ENCODE measurements at regions not wholly inside any gene's neighbourhood (a gene's known extent, or its start where the extent isn't known, plus 50 kb on each side); places are given as distances from the start of the nearest gene placed in this dataset.
A peak's percentile ranks its signal among the peaks of the same experiment; 100 is the strongest.
"Not testable (repeated sequence)": the region's sequence is repeated elsewhere in the genome, so short reads cannot be mapped to it uniquely, and the experiment has no call there.

DNA sequence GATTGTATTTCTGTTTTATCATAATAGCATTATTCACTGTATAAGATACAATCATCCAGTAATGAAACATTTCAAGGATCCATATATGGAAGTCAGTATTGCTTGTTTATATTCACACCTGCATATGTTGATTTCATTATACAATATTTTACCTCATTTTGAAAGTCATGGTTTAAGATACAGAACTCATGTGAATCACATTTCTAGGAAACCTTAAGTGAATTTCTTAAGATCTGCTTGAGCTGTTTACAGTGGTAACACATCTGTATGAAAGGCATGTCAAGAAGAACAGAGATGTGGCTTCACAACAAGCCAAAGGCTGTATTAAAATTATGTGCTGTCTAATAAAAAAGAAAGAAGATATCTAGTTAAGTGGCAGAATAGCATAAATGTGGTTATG is 153.2 kb upstream of the METTL14 start:
- H3K4me1 Mint-ChIP-seq (ENCODE audit: low read depth in 2 of 2); DNase-seq; H3K27me3 Mint-ChIP-seq; H3K9me3 Mint-ChIP-seq; H3K36me3 Mint-ChIP-seq (ENCODE audit: insufficient read depth); ATAC-seq (replicated peaks); H3K4me3 Mint-ChIP-seq; H3K27ac Mint-ChIP-seq: not testable (repeated sequence)

DNA sequence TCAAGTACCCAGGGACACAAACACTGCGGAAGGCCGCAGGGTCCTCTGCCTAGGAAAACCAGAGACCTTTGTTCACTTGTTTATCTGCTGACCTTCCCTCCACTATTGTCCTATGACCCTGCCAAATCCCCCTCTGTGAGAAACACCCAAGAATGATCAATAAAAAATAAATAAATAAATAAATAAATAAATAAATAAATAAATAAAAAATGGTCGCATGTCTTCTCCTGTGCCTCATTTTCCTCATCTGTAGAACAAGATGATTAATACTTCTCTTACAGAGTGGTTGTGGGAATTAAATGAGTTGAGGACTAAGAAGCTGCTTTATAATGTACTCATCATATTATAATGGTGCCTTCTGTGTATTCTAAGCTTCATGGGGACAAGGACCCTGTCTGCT is 149.4 kb upstream of the METTL14 start:
- ATAC-seq (replicated peaks); H3K36me3 Mint-ChIP-seq (ENCODE audit: insufficient read depth); H3K4me1 Mint-ChIP-seq (ENCODE audit: low read depth in 2 of 2); H3K4me3 Mint-ChIP-seq; H3K9me3 Mint-ChIP-seq; H3K27me3 Mint-ChIP-seq; DNase-seq; H3K27ac Mint-ChIP-seq: not testable (repeated sequence)

DNA sequence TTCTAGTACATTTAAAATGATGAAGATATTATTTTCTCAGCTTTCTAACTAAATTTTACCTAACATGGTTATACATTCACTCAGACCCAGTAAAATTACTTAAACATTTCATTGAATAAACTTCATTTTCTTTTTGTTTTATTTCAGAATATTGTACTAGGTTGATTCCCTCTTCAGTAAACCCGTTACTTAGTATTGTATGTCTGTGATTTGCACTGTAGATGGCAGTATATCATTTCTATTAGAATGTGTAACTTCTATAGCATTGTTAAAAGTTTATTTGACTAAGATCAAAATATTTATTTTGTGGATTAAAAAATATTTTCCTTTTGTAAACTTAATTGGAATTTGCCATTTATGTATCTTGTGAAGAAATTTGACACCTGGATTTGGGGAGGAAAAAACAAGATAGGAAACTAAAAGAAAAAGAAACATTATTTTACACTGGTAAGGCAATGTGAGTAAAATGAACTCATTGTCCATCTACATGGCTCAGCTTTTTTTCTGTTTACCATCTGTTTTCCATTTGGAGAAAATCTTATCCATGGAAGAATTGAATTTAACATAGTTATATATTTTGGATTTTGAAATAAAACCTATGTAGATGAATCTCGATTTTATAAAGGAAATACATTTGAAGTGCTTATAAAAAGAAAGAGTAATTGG is 145.6 kb upstream of the METTL14 start:
- H3K27ac Mint-ChIP-seq; H3K9me3 Mint-ChIP-seq; H3K36me3 Mint-ChIP-seq (ENCODE audit: insufficient read depth); DNase-seq; H3K4me3 Mint-ChIP-seq; H3K4me1 Mint-ChIP-seq (ENCODE audit: low read depth in 2 of 2); H3K27me3 Mint-ChIP-seq: not testable (repeated sequence)
- ATAC-seq (replicated peaks), result peak; percentile 31

DNA sequence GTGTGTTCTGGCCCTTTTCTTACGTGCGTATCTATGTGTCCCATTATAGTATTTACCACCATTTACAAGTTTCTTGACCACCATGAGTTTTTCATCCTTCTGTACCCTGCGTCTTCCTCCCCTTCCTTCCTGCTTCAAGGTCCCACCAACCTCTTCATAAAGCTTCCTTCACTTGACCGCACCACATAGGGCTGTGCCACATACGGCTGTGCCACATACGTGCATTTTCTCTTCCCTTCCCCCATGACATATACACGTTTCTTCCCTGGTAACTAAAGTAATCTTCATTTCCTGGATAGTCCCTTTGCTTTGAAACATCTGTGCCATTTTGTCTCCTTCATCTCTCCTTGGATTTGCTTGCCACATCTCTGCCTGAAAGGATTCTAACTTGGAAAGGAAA is 128.6 kb upstream of the METTL14 start:
- not testable (repeated sequence) for H3K9me3 Mint-ChIP-seq; H3K27ac Mint-ChIP-seq; H3K4me1 Mint-ChIP-seq (ENCODE audit: low read depth in 2 of 2); H3K36me3 Mint-ChIP-seq (ENCODE audit: insufficient read depth); DNase-seq; ATAC-seq (replicated peaks); H3K4me3 Mint-ChIP-seq
- peaks cover 15 to 32% of the 10 kb centered on the region in 2 donors for H3K27me3 Mint-ChIP-seq

DNA sequence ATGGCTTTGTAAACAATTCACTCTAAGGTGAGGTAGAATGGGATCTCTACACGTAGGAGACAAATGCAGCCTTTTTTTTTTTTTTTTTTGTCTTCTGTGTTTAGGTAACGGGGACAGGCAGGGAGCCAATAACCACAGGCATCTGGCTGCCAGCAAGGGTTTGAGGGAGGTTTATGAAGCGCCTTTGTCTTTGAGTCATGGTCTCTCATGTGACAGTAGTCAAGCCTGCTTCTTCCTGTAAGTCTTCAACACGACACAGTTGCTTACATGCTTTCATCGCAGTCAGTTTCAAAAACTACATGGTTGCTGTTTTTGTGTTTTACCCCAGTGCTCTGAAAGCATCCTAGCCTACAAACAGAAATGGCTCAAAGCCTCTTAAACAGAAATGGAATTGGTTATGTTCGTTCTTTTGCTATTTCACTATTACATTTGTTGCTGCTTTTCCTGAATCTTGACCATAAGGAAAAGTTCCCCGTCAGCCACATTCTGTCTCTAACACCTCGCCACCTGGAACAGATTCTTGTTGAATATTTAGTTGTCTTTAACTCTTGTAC is 127.8 kb upstream of the METTL14 start:
- peaks cover 21 to 37% of the 10 kb centered on the region in 2 donors for H3K27me3 Mint-ChIP-seq
- ATAC-seq (replicated peaks) (no peak), DNase-seq (no peak)
- H3K27ac Mint-ChIP-seq, result no peak overlapping the region
- no peak overlapping the region for H3K4me3 Mint-ChIP-seq
- no peaks in the 10 kb centered on the region for H3K9me3 Mint-ChIP-seq
- no peaks in the 10 kb centered on the region for H3K36me3 Mint-ChIP-seq (ENCODE audit: insufficient read depth)
- H3K4me1 Mint-ChIP-seq (ENCODE audit: low read depth in 2 of 2), result no peaks in the 10 kb centered on the region

DNA sequence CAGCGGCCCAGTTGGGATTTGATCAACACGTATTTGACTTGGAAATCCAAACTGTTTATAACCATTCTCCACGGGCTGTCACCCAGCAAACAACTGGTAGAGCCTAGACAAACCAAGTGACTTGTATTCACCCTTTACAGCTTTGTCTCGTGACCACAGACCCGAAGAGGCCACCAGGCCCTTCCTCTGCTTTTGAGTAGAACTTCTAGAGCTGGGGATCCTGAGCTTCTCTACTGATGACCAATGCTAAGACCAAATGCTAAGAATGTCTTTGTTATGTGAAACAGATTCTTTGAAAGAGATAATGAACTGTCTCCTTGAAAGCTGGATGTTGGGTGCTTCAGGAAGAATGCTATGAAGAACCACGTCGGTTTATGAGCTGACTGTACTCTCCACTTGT is 127.0 kb upstream of the METTL14 start:
- H3K4me3 Mint-ChIP-seq; ATAC-seq (replicated peaks); H3K27ac Mint-ChIP-seq; H3K9me3 Mint-ChIP-seq; DNase-seq; H3K4me1 Mint-ChIP-seq (ENCODE audit: low read depth in 2 of 2); H3K36me3 Mint-ChIP-seq (ENCODE audit: insufficient read depth): not testable (repeated sequence)
- peaks cover 21 to 34% of the 10 kb centered on the region in 2 donors for H3K27me3 Mint-ChIP-seq

DNA sequence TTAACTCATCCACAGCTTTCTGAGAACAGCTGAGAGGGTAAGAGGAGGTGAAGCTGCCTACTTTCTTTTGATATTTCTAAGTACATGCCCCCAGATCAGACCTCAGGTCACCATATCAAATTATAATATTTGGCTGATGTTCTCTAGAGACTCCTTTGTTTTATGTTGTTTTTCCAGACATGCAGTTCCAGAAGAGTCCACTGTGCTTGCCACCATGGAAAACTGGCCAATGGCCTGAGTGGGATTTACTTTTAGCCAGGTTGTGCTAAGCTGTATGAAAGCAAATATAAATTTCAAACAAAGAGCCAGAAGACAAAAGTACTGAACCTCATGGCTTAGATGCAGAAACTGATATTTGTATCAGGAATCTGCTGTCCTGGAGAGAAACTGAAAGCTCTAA is 123.6 kb upstream of the METTL14 start:
- H3K9me3 Mint-ChIP-seq; H3K36me3 Mint-ChIP-seq (ENCODE audit: insufficient read depth); H3K4me1 Mint-ChIP-seq (ENCODE audit: low read depth in 2 of 2); ATAC-seq (replicated peaks); DNase-seq; H3K4me3 Mint-ChIP-seq; H3K27ac Mint-ChIP-seq: not testable (repeated sequence)
- H3K27me3 Mint-ChIP-seq, result peaks cover 25 to 26% of the 10 kb centered on the region in 2 donors

DNA sequence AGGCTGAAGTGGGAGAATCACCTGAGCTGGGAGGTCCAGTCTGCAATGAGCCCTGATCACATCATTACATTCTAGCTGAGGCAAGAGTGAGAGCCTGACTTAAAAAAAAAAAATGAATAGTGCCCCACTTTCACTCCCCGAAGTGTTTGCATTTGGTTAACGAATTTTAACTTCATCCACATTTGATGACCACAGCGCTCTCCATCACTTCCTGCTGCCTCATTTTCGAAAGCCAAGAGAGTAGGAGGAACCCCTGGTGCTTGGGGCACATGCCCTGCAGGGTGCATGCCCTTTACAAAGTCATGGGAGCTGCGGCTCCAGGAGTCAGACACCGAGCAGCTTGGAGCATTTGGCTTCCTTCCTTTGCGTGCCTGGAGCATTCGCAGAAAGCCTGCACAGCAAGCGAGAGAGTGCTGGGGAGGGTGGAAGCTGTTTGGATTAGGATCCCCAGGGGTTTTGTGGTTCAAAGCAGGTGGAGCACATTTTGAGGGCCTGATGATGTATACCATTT is 119.1 kb upstream of the METTL14 start:
- not testable (repeated sequence) for H3K9me3 Mint-ChIP-seq; DNase-seq; H3K36me3 Mint-ChIP-seq (ENCODE audit: insufficient read depth); H3K27ac Mint-ChIP-seq; H3K4me1 Mint-ChIP-seq (ENCODE audit: low read depth in 2 of 2); H3K4me3 Mint-ChIP-seq
- peaks cover 26 to 30% of the 10 kb centered on the region in 2 donors for H3K27me3 Mint-ChIP-seq
- peak; percentile 58 for ATAC-seq (replicated peaks)

DNA sequence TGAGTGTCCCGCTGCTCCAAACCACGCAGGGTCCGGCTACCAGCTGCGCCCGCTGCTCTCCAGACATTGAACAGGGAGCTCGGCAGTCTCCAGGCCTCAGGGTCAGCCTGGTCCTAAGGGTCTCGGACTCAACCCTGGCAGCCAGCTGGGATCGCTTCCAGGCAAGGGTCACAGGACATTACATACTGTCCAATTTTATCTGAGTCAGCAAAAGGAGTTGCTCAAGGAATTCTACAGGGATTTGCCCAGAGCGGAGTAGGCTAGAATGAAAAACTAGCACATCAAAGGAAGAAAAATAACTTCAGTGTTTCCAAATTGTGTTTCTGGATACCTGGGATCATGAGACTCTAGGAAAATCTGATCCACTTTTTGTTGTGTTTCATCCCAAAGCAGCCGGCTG is 112.2 kb upstream of the METTL14 start:
- H3K36me3 Mint-ChIP-seq (ENCODE audit: insufficient read depth); H3K4me3 Mint-ChIP-seq; DNase-seq; H3K9me3 Mint-ChIP-seq; H3K4me1 Mint-ChIP-seq (ENCODE audit: low read depth in 2 of 2); ATAC-seq (replicated peaks): not testable (repeated sequence)
- H3K27ac Mint-ChIP-seq, result peak overlapping the region in 1 of 2 donors; percentile 19
- H3K27me3 Mint-ChIP-seq, result peaks cover 35 to 48% of the 10 kb centered on the region in 2 donors

DNA sequence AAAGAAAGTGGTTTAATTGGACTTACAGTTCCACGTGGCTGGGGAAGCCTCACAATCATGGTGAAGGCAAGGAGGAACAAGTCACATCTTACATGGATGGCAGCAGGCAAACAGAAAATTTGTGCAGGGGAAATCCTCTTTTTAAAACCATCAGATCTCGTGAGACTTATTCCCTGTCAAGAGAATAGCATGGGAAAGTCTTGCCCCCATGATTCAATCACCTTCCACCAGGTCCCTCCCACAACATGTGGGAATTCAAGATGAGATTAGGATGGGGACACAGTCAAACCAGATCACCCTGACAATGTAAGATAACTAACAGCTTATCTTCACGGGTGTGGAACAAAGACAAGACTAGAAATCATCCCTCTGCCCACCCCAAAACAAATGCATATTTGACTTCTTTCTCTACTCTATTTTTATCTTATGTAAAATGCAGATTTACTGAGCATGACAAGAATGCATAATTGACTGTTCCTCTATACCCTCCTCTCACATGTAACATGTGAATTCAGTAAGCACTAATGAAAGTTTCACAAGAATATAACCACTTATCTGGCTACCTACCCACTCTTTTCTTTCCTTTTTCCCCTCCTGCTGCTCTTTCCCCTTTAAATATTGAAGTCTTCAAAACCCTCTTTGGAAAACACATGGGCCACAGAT is 110.8 kb upstream of the METTL14 start:
- not testable (repeated sequence) for H3K36me3 Mint-ChIP-seq (ENCODE audit: insufficient read depth); H3K27ac Mint-ChIP-seq; DNase-seq; H3K9me3 Mint-ChIP-seq; H3K4me3 Mint-ChIP-seq; H3K4me1 Mint-ChIP-seq (ENCODE audit: low read depth in 2 of 2); ATAC-seq (replicated peaks)
- peaks cover 30 to 50% of the 10 kb centered on the region in 2 donors for H3K27me3 Mint-ChIP-seq

DNA sequence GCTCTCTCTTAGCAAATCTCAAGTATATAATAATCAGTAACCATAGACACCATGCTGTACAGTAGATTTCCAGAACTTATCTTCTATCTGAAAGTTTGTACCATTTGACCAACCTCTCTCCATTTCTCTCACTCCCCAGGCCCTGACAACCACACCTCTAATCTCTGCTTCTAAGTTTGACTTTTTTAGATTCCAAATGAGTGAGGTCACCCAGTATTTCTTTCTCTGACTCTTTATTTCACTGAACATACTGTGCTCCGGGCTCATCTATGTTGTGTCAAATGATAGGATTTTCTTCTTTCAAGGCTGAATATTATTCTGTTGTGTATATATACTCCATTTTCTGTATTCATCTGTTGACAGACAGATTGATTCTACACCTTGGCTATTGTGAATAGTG is 110.1 kb upstream of the METTL14 start:
- not testable (repeated sequence) for H3K4me3 Mint-ChIP-seq; ATAC-seq (replicated peaks); DNase-seq; H3K4me1 Mint-ChIP-seq (ENCODE audit: low read depth in 2 of 2); H3K9me3 Mint-ChIP-seq; H3K36me3 Mint-ChIP-seq (ENCODE audit: insufficient read depth); H3K27ac Mint-ChIP-seq
- peaks cover 33 to 51% of the 10 kb centered on the region in 2 donors for H3K27me3 Mint-ChIP-seq

DNA sequence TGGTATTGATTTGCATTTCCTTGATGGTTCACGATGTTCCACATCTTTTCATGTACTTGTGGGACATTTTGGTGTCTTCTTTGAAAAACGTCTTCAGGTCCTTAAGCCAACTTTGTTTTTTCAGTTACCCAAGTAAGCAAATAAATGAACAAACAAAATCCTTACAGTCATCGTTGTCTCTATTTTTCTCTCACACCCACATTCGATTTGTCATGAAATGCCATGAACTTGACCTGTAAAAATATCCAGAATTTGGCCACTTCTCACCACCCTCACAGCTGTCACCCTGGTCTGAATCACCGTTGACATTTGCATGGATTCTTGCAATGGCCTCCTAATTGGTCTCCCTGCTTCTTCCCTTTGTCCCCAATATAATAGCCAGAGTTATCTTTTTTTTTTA is 109.5 kb upstream of the METTL14 start:
- H3K4me3 Mint-ChIP-seq; H3K36me3 Mint-ChIP-seq (ENCODE audit: insufficient read depth); H3K27ac Mint-ChIP-seq; DNase-seq; H3K9me3 Mint-ChIP-seq; H3K4me1 Mint-ChIP-seq (ENCODE audit: low read depth in 2 of 2); ATAC-seq (replicated peaks): not testable (repeated sequence)
- H3K27me3 Mint-ChIP-seq, result peaks cover 33 to 51% of the 10 kb centered on the region in 2 donors

DNA sequence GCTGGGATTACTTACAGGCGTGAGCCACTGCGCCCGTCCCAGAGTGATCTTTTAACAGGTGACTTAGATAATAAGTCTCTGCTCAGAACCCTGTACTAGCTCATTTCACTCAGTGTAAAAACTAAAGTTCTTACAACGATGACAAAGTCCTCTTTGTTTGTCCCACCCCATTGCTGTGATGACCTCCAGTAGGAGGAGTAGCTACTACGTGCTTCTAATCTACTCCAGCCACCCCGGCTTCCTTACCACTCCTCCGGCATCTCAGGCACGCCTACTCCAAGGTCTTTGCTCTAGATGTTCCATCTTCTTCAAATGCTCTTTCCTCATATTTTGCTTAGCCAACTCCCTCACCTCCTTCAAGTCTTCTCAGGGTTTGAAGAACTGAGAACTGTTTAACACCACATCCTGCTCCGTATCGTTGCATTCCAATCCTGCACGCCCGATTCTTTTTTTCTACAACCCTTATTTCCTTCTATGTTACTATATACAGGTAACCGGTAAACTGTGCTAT is 108.4 kb upstream of the METTL14 start:
- not testable (repeated sequence) for H3K27ac Mint-ChIP-seq; H3K4me3 Mint-ChIP-seq; H3K36me3 Mint-ChIP-seq (ENCODE audit: insufficient read depth); DNase-seq; ATAC-seq (replicated peaks); H3K4me1 Mint-ChIP-seq (ENCODE audit: low read depth in 2 of 2); H3K9me3 Mint-ChIP-seq
- H3K27me3 Mint-ChIP-seq, result peaks cover 37 to 55% of the 10 kb centered on the region in 2 donors

DNA sequence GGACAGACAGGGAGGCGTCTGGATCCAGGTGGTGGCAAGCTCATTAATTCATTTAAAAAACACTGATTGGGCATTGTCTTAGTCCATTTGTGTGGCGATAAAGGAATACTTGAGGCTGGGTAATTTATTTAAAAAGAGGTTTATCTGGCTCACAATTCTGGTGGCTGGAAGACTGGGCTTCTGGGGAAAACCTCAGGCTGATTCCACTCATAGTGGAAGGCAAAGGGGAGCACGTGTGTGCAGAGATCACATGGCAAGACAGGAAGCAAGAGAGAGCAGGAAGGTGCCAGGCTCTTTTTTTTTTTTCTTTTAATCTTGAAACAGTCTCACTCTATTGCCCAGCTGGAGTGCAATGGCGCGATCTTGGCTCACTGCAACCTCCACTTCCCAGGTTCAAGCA is 100.2 kb upstream of the METTL14 start:
- no peak overlapping the region for H3K27ac Mint-ChIP-seq
- H3K4me1 Mint-ChIP-seq (ENCODE audit: low read depth in 2 of 2), result no peaks in the 10 kb centered on the region
- H3K36me3 Mint-ChIP-seq (ENCODE audit: insufficient read depth), result no peaks in the 10 kb centered on the region
- H3K27me3 Mint-ChIP-seq, result peaks cover 45 to 56% of the 10 kb centered on the region in 2 donors
- ATAC-seq (replicated peaks), result no peak
- no peaks in the 10 kb centered on the region for H3K9me3 Mint-ChIP-seq
- DNase-seq, result no peak
- H3K4me3 Mint-ChIP-seq, result no peak overlapping the region
